ENCODE measurements at regions not wholly inside any gene's neighbourhood (a gene's known extent, or its start where the extent isn't known, plus 50 kb on each side); places are given as distances from the start of the nearest gene placed in this dataset.

DNA sequence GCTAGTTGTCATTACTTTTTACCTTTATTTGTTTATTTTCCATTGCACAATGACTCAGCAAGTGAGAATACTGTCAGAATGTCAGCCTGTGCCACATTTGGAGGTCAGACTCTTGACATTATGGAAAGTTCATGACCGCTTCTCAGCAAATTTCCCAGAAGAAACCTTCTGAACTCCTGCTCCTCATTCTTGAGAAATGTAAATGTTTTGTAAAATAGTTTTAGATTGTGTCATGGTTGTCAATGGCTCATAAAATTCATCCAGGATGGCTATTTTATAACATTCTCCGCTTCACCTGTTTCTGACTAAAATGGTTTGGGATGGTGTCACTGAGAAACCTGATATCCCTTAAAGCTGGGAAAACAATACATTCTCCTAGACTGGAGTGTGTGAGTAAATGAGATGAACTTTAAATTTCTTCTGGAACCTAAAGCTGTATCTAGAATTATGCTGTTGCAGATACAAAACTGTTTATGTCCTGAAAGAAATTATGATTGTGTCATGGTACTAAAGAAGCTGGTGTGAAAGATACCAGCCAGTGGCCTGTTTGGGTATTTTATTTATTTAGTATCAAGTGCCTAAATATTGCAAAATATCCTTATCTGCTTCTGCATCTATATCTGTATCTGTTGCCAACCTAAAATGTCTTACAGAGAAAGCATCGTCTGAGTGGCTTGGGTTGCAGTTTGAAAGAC lies 671.7 kb downstream of the GATA3 start:
- Histone ChIP-seq H3K27ac (no peak overlapping the region), H3K27me3 (replicated peaks; ENCODE audit: insufficient read depth) (no peaks in the 10 kb centered on the region), H3K4me1 (replicated peaks) (no peaks in the 10 kb centered on the region), H3K9me3 (no peaks in the 10 kb centered on the region), H3K4me3 (no peak overlapping the region), H3K36me3 (no peaks in the 10 kb centered on the region)
- TF ChIP-seq, protein P1, sequence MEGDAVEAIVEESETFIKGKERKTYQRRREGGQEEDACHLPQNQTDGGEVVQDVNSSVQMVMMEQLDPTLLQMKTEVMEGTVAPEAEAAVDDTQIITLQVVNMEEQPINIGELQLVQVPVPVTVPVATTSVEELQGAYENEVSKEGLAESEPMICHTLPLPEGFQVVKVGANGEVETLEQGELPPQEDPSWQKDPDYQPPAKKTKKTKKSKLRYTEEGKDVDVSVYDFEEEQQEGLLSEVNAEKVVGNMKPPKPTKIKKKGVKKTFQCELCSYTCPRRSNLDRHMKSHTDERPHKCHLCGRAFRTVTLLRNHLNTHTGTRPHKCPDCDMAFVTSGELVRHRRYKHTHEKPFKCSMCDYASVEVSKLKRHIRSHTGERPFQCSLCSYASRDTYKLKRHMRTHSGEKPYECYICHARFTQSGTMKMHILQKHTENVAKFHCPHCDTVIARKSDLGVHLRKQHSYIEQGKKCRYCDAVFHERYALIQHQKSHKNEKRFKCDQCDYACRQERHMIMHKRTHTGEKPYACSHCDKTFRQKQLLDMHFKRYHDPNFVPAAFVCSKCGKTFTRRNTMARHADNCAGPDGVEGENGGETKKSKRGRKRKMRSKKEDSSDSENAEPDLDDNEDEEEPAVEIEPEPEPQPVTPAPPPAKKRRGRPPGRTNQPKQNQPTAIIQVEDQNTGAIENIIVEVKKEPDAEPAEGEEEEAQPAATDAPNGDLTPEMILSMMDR (IDR thresholded peaks at IDR 0.05), result no peak
- no peak for TF ChIP-seq POLR2AphosphoS5 (IDR thresholded peaks at IDR 0.05)
- TF ChIP-seq POLR2A (IDR thresholded peaks at IDR 0.05), result no peak
- intact Hi-C loops (cut with DNase I), result no loop called here
- DNase-seq (ENCODE audit: low spot score), result no peak
- 62% methylated on average over 3 of the region's 3 CpGs for WGBS

DNA sequence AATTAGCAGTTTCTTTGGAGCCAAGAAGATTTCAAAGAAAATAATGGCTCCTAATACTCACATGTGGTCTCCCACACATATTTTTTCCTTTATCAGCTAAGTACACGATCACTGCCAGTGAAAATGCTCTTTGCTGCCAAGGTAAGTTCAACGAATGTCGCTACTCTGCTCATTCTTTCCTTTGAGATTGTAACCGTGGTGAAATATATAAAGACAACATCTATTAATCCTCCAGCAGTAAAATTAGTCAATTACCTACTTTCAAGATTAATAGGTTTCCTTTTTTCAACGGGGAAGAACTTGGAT lies 672.2 kb downstream of the GATA3 start:
- DNase-seq (ENCODE audit: low spot score), result no peak
- H3K4me1 ChIP-seq (replicated peaks), result no peaks in the 10 kb centered on the region
- H3K4me3 ChIP-seq, result no peak overlapping the region
- no peaks in the 10 kb centered on the region for H3K9me3 ChIP-seq
- H3K27me3 ChIP-seq (replicated peaks; ENCODE audit: insufficient read depth), result no peaks in the 10 kb centered on the region
- H3K36me3 ChIP-seq, result no peaks in the 10 kb centered on the region
- H3K27ac ChIP-seq, result no peak overlapping the region
- TF ChIP-seq POLR2AphosphoS5 (IDR thresholded peaks at IDR 0.05), result no peak
- no peak for TF ChIP-seq POLR2A (IDR thresholded peaks at IDR 0.05)
- TF ChIP-seq, protein P1 (IDR thresholded peaks at IDR 0.05), result no peak
- 15% methylated on average over 5 of the region's 5 CpGs for WGBS
- intact Hi-C loops (cut with DNase I), result no loop called here

DNA sequence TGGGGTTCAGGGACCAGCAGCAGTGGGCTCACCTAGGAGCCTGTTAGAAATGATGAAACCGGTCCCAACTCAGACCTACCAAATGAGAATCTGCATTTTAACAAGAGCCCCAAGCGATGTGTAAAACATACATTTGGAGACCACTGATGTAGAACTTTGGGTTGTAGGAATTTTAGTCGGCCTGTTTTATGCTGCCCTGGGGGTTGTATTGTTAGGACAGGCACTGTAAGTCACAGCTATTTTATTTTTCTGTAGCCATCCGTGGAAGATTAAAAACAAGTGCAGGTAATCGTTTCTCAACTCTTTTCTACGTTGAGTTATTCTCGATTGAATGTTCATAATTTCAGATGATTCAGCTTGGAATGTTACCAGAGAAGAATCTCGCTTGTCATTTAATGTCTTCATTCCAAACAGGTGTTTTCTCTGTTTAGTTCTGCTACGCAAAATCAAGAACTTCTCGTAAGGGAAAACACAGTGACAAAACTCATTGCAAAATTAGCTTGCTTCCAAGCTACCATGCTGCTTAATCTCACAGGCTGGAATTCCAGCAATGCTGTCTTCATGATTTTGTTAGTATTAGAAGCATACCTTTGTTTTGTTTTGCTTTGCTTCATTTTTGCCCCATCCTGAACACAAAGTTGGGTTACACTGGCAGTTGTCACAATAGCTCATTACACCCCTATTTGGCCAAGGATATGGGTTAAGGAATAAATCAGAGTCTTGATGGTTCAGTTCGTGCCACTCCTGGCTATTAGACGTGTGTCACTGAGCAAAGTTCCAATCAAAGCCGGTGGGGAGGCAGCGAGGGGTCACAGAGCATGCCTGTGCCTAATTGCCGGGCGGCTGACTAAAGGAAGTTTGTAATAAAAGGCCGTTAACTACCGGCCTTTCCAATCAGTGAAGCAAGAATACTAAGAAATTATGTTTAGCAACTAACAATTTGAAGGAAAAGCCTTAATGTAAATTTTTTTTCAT lies 676.9 kb downstream of the GATA3 start:
- Histone ChIP-seq H3K4me1 (replicated peaks) (no peaks in the 10 kb centered on the region), H3K36me3 (no peaks in the 10 kb centered on the region), H3K4me3 (no peak overlapping the region), H3K27me3 (replicated peaks; ENCODE audit: insufficient read depth) (no peaks in the 10 kb centered on the region), H3K27ac (no peak overlapping the region), H3K9me3 (no peaks in the 10 kb centered on the region)
- TF ChIP-seq POLR2AphosphoS5 (IDR thresholded peaks at IDR 0.05), result no peak
- TF ChIP-seq, protein P1 (IDR thresholded peaks at IDR 0.05), result no peak
- no peak for TF ChIP-seq POLR2A (IDR thresholded peaks at IDR 0.05)
- intact Hi-C loops (cut with DNase I), result no loop called here
- WGBS, result 81% methylated on average over 18 of the region's 18 CpGs
- no peak for DNase-seq (ENCODE audit: low spot score)

DNA sequence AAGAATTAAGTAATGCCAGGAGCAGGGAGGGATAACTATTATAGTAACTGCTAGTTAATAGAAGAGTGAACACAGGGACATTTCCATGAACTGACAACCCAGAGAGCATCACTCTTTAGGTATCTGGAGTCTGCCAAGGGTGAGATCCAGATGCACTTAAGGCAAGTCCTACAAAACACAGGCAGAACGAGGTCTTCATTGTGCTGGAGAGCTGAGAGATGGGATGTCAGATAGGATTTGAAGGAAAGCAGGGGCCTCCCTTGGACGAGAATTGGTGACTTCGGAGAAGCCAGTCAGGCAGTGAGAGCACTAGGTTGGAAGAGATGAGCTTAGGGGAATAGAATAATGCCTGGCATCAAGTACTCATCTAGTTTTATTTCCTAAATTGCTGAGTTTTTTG lies 684.5 kb downstream of the GATA3 start:
- Histone ChIP-seq H3K27ac (no peak overlapping the region), H3K27me3 (replicated peaks; ENCODE audit: insufficient read depth) (no peaks in the 10 kb centered on the region), H3K36me3 (no peaks in the 10 kb centered on the region), H3K4me3 (no peak overlapping the region), H3K4me1 (replicated peaks) (no peaks in the 10 kb centered on the region), H3K9me3 (no peaks in the 10 kb centered on the region)
- TF ChIP-seq POLR2A (IDR thresholded peaks at IDR 0.05) (no peak), POLR2AphosphoS5 (IDR thresholded peaks at IDR 0.05) (no peak)
- TF ChIP-seq, protein P1 (IDR thresholded peaks at IDR 0.05), result no peak
- intact Hi-C loops (cut with DNase I), result no loop called here
- no peak for DNase-seq (ENCODE audit: low spot score)
- WGBS, result 43% methylated on average over 3 of the region's 3 CpGs
